ENCODE measurements at regions not wholly inside any gene's neighbourhood (a gene's known extent, or its start where the extent isn't known, plus 50 kb on each side); places are given as distances from the start of the nearest gene placed in this dataset.

- DNase-seq (ENCODE audit: low spot score) = no peak
- ChIA-PET POLR2A (ENCODE audit: low non-redundant PET) (no interaction called here), CTCF (no interaction called here)
- no peak for TF ChIP-seq CTCF (conservative IDR thresholded peaks at IDR 0.05; ENCODE audit: low read depth)
- H3K27ac ChIP-seq = no peak overlapping the region
These were observed 472.1 kb downstream of the CDH2 start for GRCh38 chr18:27704736-27705361.

GRCh38 chr18:27699137-27699536 is 477.8 kb downstream of the CDH2 start:
- CTCF ChIA-PET = no interaction called here
- no peak for DNase-seq (ENCODE audit: low spot score)
- no peak for TF ChIP-seq CTCF (conservative IDR thresholded peaks at IDR 0.05; ENCODE audit: low read depth)
- POLR2A ChIA-PET (ENCODE audit: low non-redundant PET) = no interaction called here
- H3K27ac ChIP-seq = no peak overlapping the region

GRCh38 chr18:27696148-27696547 is 480.8 kb downstream of the CDH2 start:
- DNase-seq (ENCODE audit: low spot score) = no peak
- no peak for TF ChIP-seq CTCF (conservative IDR thresholded peaks at IDR 0.05; ENCODE audit: low read depth)
- CTCF ChIA-PET = no interaction called here
- POLR2A ChIA-PET (ENCODE audit: low non-redundant PET) = no interaction called here
- no peak overlapping the region for H3K27ac ChIP-seq

GRCh38 chr18:27695503-27695902 is 481.4 kb downstream of the CDH2 start:
- ChIA-PET POLR2A (ENCODE audit: low non-redundant PET) (no interaction called here), CTCF (no interaction called here)
- DNase-seq (ENCODE audit: low spot score) = peak; percentile 14
- TF ChIP-seq CTCF (conservative IDR thresholded peaks at IDR 0.05; ENCODE audit: low read depth) = no peak
- no peak overlapping the region for H3K27ac ChIP-seq

- TF ChIP-seq CTCF (conservative IDR thresholded peaks at IDR 0.05; ENCODE audit: low read depth) = no peak
- no peak for DNase-seq (ENCODE audit: low spot score)
- POLR2A ChIA-PET (ENCODE audit: low non-redundant PET) = no interaction called here
- no peak overlapping the region for H3K27ac ChIP-seq
- CTCF ChIA-PET = interaction anchor here (0.6 kb wide), 1 partner anchor 18 kb away, joined by 3 read pairs; no protein-coding TSS in a partner anchor
These were observed 481.9 kb downstream of the CDH2 start for GRCh38 chr18:27695052-27695451.

- ChIA-PET POLR2A (ENCODE audit: low non-redundant PET) (no interaction called here), CTCF (no interaction called here)
- TF ChIP-seq CTCF (conservative IDR thresholded peaks at IDR 0.05; ENCODE audit: low read depth) = no peak
- H3K27ac ChIP-seq = no peak overlapping the region
- no peak for DNase-seq (ENCODE audit: low spot score)
These were observed 488.3 kb downstream of the CDH2 start for GRCh38 chr18:27688581-27688980.

All from RWPE1 (cell line).